Left ventricle myocardium inferior (tissue), 1 donor: ENCODE measurements at regions not wholly inside any gene's neighbourhood (a gene's known extent, or its start where the extent isn't known, plus 50 kb on each side); places are given as distances from the start of the nearest gene placed in this dataset.

ENCODE experiments used
- DNase-seq: peaks from one replicate; pipeline ENCODE4 v3.0.0-alpha.2; 2020
- H3K27ac ChIP-seq: fragments of 200-600 bp; replicated peaks from 2 replicates; pipeline ENCODE4 v1.8.0; 2021
- H3K27me3 ChIP-seq: fragments of 200-600 bp; 2 replicates; pipeline ENCODE4 v1.8.0; 2021; ENCODE audit warnings: low read depth
- H3K36me3 ChIP-seq: fragments of 200-600 bp; 2 replicates; pipeline ENCODE4 v1.8.0; 2021
- H3K4me1 ChIP-seq: fragments of 200-600 bp; 2 replicates; pipeline ENCODE4 v1.8.0; 2021
- H3K4me3 ChIP-seq: fragments of 200-600 bp; 2 replicates; pipeline ENCODE4 v1.8.0; 2021; ENCODE audit warnings: mild to moderate bottlenecking, moderate library complexity
- H3K9me3 ChIP-seq: fragments of 200-600 bp; replicated peaks from 2 replicates; pipeline ENCODE4 v1.8.0; 2021
- intact Hi-C: fragments of 100-400 bp; cut with micrococcal nuclease; formaldehyde crosslinking; loops from one replicate; pipeline ENCODE4 v1.11.0; 2022
- TF ChIP-seq, protein P1 (sequence below): fragments of 200-600 bp; IDR thresholded peaks from 2 replicates; pipeline ENCODE4 v1.8.0; 2021; ENCODE audit warnings: antibody characterized with exemption, mild to moderate bottlenecking, borderline replicate concordance
- donor health status: DM: no; HTN: yes; CAD: no; lungs with severe emphysema.

DNA sequence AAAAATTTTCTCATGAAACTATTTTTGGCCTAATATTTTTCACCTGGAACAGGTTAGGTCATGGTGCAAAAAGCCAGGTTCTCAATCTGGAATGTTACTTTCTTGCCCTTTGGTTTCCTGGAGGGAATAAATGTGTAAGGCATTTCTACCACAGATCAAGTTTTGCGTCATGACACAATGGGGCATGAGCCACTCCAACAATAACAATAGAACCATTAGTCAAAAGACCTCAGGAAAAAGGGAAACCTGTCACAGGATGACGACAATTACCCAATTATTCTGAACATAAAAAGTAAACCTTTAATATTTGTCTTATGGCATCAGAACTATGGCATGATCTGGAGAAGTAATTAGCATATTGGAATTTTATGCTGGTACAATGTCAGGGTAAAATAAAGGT is 88.2 kb upstream of the HNRNPA3 start:
- H3K4me1 ChIP-seq = no peaks in the 10 kb centered on the region
- H3K4me3 ChIP-seq = no peak overlapping the region
- TF ChIP-seq, protein P1, sequence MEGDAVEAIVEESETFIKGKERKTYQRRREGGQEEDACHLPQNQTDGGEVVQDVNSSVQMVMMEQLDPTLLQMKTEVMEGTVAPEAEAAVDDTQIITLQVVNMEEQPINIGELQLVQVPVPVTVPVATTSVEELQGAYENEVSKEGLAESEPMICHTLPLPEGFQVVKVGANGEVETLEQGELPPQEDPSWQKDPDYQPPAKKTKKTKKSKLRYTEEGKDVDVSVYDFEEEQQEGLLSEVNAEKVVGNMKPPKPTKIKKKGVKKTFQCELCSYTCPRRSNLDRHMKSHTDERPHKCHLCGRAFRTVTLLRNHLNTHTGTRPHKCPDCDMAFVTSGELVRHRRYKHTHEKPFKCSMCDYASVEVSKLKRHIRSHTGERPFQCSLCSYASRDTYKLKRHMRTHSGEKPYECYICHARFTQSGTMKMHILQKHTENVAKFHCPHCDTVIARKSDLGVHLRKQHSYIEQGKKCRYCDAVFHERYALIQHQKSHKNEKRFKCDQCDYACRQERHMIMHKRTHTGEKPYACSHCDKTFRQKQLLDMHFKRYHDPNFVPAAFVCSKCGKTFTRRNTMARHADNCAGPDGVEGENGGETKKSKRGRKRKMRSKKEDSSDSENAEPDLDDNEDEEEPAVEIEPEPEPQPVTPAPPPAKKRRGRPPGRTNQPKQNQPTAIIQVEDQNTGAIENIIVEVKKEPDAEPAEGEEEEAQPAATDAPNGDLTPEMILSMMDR = no peak
- H3K27ac ChIP-seq = no peak overlapping the region
- no peaks in the 10 kb centered on the region for H3K9me3 ChIP-seq
- intact Hi-C loops = no loop called here
- no peak for DNase-seq
- peaks cover 34% of the 10 kb centered on the region for H3K27me3 ChIP-seq
- no peaks in the 10 kb centered on the region for H3K36me3 ChIP-seq

- TF ChIP-seq, protein P1 = no peak
- DNase-seq = no peak
- Histone ChIP-seq H3K36me3 (no peaks in the 10 kb centered on the region), H3K27me3 (peaks cover 30% of the 10 kb centered on the region), H3K4me1 (no peaks in the 10 kb centered on the region), H3K27ac (no peak overlapping the region), H3K4me3 (no peak overlapping the region), H3K9me3 (no peaks in the 10 kb centered on the region)
- intact Hi-C loops = no loop called here
Measured at GRCh38 chr2:177127821-177128220, 84.8 kb upstream of the HNRNPA3 start.

GRCh38 chr2:177129610-177130009 is 83.0 kb upstream of the HNRNPA3 start:
- no peak overlapping the region for H3K27ac ChIP-seq
- TF ChIP-seq, protein P1 = no peak
- intact Hi-C loops = no loop called here
- H3K36me3 ChIP-seq = no peaks in the 10 kb centered on the region
- H3K4me3 ChIP-seq = no peak overlapping the region
- no peaks in the 10 kb centered on the region for H3K9me3 ChIP-seq
- peaks cover 22% of the 10 kb centered on the region for H3K27me3 ChIP-seq
- DNase-seq = no peak
- no peaks in the 10 kb centered on the region for H3K4me1 ChIP-seq

GRCh38 chr2:177131858-177132257 is 80.7 kb upstream of the HNRNPA3 start:
- TF ChIP-seq, protein P1 = no peak
- peaks cover 21% of the 10 kb centered on the region for H3K27me3 ChIP-seq
- no peak overlapping the region for H3K4me3 ChIP-seq
- intact Hi-C loops = no loop called here
- no peaks in the 10 kb centered on the region for H3K36me3 ChIP-seq
- H3K9me3 ChIP-seq = no peaks in the 10 kb centered on the region
- H3K4me1 ChIP-seq = no peaks in the 10 kb centered on the region
- DNase-seq = no peak
- no peak overlapping the region for H3K27ac ChIP-seq

GRCh38 chr2:177138823-177139222 is 73.8 kb upstream of the HNRNPA3 start:
- Histone ChIP-seq H3K4me1 (no peaks in the 10 kb centered on the region), H3K4me3 (no peak overlapping the region), H3K36me3 (no peaks in the 10 kb centered on the region), H3K9me3 (no peaks in the 10 kb centered on the region), H3K27ac (no peak overlapping the region), H3K27me3 (peaks cover 54% of the 10 kb centered on the region)
- TF ChIP-seq, protein P1 = no peak
- DNase-seq = no peak
- intact Hi-C loops = no loop called here

- Histone ChIP-seq H3K9me3 (no peaks in the 10 kb centered on the region), H3K36me3 (no peaks in the 10 kb centered on the region), H3K27ac (no peak overlapping the region), H3K4me3 (no peak overlapping the region), H3K4me1 (no peaks in the 10 kb centered on the region), H3K27me3 (peaks cover 83% of the 10 kb centered on the region)
- intact Hi-C loops = no loop called here
- TF ChIP-seq, protein P1 = no peak
- no peak for DNase-seq
Measured at GRCh38 chr2:177141866-177142265, 70.7 kb upstream of the HNRNPA3 start.
